A549 (cell line): ENCODE measurements at regions not wholly inside any gene's neighbourhood (a gene's known extent, or its start where the extent isn't known, plus 50 kb on each side); places are given as distances from the start of the nearest gene placed in this dataset.
"Not testable (repeated sequence)": the region's sequence is repeated elsewhere in the genome, so short reads cannot be mapped to it uniquely, and the experiment has no call there.

Source experiments
- ATAC-seq, 2 experiments: fragments of 200-7000 bp in 1 of 2; fragments of >200 bp in 1 of 2; cut with Nextera tagmentation in 1 of 2; cut with Tn5 transposase in 1 of 2; 3 replicates each; pipeline versions ENCODE4 v1.8.0 to v1.9.1; 2018 to 2020; ENCODE audit warnings: mild to moderate bottlenecking in 1 of 2, moderate library complexity in 1 of 2
- CTCF ChIA-PET: fragments of 300-600 bp; sonication (Branson Sonifier 250); formaldehyde crosslinking; extraction: SDS; loops from one replicate; lab custom pipeline; 2021; ENCODE audit warnings: antibody characterized with exemption, inconsistent platforms; lab: Yijun Ruan, JAX
- POLR2A ChIA-PET: fragments of 350-600 bp; formaldehyde crosslinking; extraction: SDS; loops from one replicate; lab custom pipeline; 2021; ENCODE audit warnings: antibody characterized with exemption, inconsistent platforms; lab: Yijun Ruan, JAX
- DNase-seq, 2 experiments: peaks; one replicate each; pipeline versions ENCODE4 v3.0.0 to v3.0.0-alpha.2; 2011 to 2016; ENCODE audit warnings: low read depth in 1 of 2, low spot score in 1 of 2
- FAIRE-seq: peaks from 2 replicates; lab custom pipeline; 2011; peaks lifted over from hg19 to GRCh38; lab: Jason Lieb, UNC
- H3K27ac ChIP-seq, 2 experiments: fragments of >200 bp; sonication (Bioruptor Twin); formaldehyde crosslinking; 3 replicates each; pipeline ENCODE4 v1.5.1; 2016 to 2017
- H3K4me1 ChIP-seq: fragments of >200 bp; sonication (Bioruptor Twin); formaldehyde crosslinking; 3 replicates; pipeline ENCODE4 v1.6.1; 2016
- H3K4me2 ChIP-seq: fragments of >200 bp; sonication (Bioruptor Twin); formaldehyde crosslinking; 3 replicates; pipeline ENCODE4 v1.6.1; 2016
- H3K4me3 ChIP-seq: fragments of >200 bp; sonication (Bioruptor Twin); formaldehyde crosslinking; 3 replicates; pipeline ENCODE4 v1.5.1; 2016
- H3K9me3 ChIP-seq: fragments of >200 bp; sonication (Bioruptor Twin); formaldehyde crosslinking; 3 replicates; pipeline ENCODE4 v1.6.1; 2016
- BCL3 ChIP-seq: fragments of >200 bp; sonication (Bioruptor Twin); formaldehyde crosslinking; IDR thresholded peaks from 3 replicates; pipeline ENCODE4 v1.6.1; 2016
- CHD2 ChIP-seq: fragments of 150-350 bp; IDR thresholded peaks from 2 replicates; pipeline ENCODE4 v1.6.1; 2014; ENCODE audit warnings: low read length; ENCODE audit not compliant: partially characterized antibody
- CTCF ChIP-seq: fragments of >200 bp; sonication (Bioruptor Twin); formaldehyde crosslinking; IDR thresholded peaks from 3 replicates; pipeline ENCODE4 v1.5.1; 2016
- EHF ChIP-seq: fragments of 250-450 bp; sonication (Bioruptor Pico); IDR thresholded peaks from 2 replicates; pipeline ENCODE4 v1.5.0; 2020; ENCODE audit warnings: mild to moderate bottlenecking
- EP300 ChIP-seq, 2 experiments: fragments of >200 bp; sonication (Bioruptor Twin); formaldehyde crosslinking; IDR thresholded peaks; 2 replicates in 1 of 2; 3 replicates in 1 of 2; pipeline ENCODE4 v1.6.1; 2016 to 2017
- FOSB ChIP-seq: fragments of 250-450 bp; sonication (Bioruptor Pico); IDR thresholded peaks from 2 replicates; pipeline ENCODE4 v1.5.0; 2020; ENCODE audit warnings: mild to moderate bottlenecking, moderate library complexity
- FOXS1 ChIP-seq: fragments of 250-450 bp; sonication (Bioruptor Pico); IDR thresholded peaks from 2 replicates; pipeline ENCODE4 v1.5.0; 2020; ENCODE audit warnings: mild to moderate bottlenecking, moderate library complexity
- GATA3 ChIP-seq: IDR thresholded peaks from 2 replicates; pipeline ENCODE4 v1.6.1; 2012; ENCODE audit warnings: borderline replicate concordance
- HDAC2 ChIP-seq: fragments of 200-600 bp; sonication (generic); IDR thresholded peaks from 2 replicates; pipeline ENCODE4 v1.6.1; 2016
- HEYL ChIP-seq: fragments of 250-450 bp; sonication (Bioruptor Pico); IDR thresholded peaks from 2 replicates; pipeline ENCODE4 v1.8.0; 2021; ENCODE audit warnings: mild to moderate bottlenecking, moderate library complexity
- HMGXB4 ChIP-seq: fragments of 250-450 bp; sonication (Bioruptor Pico); IDR thresholded peaks from 2 replicates; pipeline ENCODE4 v1.5.0; 2021; ENCODE audit warnings: mild to moderate bottlenecking, moderate library complexity, borderline replicate concordance
- HOXB5 ChIP-seq: fragments of 250-450 bp; sonication (Bioruptor Pico); IDR thresholded peaks from 2 replicates; pipeline ENCODE4 v1.5.0; 2020; ENCODE audit warnings: mild to moderate bottlenecking, moderate library complexity
- MAZ ChIP-seq: fragments of 150-350 bp; IDR thresholded peaks from 2 replicates; pipeline ENCODE4 v1.6.1; 2014; ENCODE audit warnings: antibody characterized with exemption, low read depth, low read length, borderline replicate concordance
- POLR2AphosphoS2 ChIP-seq: conservative IDR thresholded peaks from 2 replicates; pipeline ENCODE4 v1.6.1; 2012; ENCODE audit warnings: low read length, improper control_type of control experiment, inconsistent platforms
- RAD21 ChIP-seq, 2 experiments: fragments of >200 bp in 1 of 2; sonication (Bioruptor Twin) in 1 of 2; formaldehyde crosslinking in 1 of 2; IDR thresholded peaks in 1 of 2; conservative IDR thresholded peaks in 1 of 2; 2 replicates in 1 of 2; 3 replicates in 1 of 2; pipeline ENCODE4 v1.6.1; 2012 to 2018; ENCODE audit warnings: inconsistent platforms in 1 of 2
- REST ChIP-seq: fragments of 200-600 bp; sonication (generic); IDR thresholded peaks from 2 replicates; pipeline ENCODE4 v1.6.1; 2016; ENCODE audit warnings: antibody characterized with exemption, mild to moderate bottlenecking, moderate library complexity
- RFX5 ChIP-seq: fragments of 450-650 bp; IDR thresholded peaks from 2 replicates; pipeline ENCODE4 v1.7.1; 2014; ENCODE audit warnings: antibody characterized with exemption, mild to moderate bottlenecking, moderate library complexity
- SREBF2 ChIP-seq: fragments of 450-650 bp; IDR thresholded peaks from 2 replicates; pipeline ENCODE4 v1.6.1; 2014; ENCODE audit warnings: mild to moderate bottlenecking, moderate library complexity
- TP53 ChIP-seq: fragments of 250-450 bp; sonication (Bioruptor Pico); IDR thresholded peaks from 2 replicates; pipeline ENCODE4 v1.5.0; 2021; ENCODE audit warnings: mild to moderate bottlenecking, moderate library complexity
- ZFP36 ChIP-seq: fragments of 450-650 bp; IDR thresholded peaks from 2 replicates; pipeline ENCODE4 v1.6.1; 2014; ENCODE audit warnings: borderline replicate concordance; ENCODE audit not compliant: partially characterized antibody
- WGBS: methylation state at CpG from one replicate; pipeline ENCODE4 v1.1.6; 2017; ENCODE audit errors: missing lambda C conversion rate; 5-methylcytosine and 5-hydroxymethylcytosine counted together

- Histone ChIP-seq H3K4me1 (no peaks in the 10 kb centered on the region), H3K27ac (no peak overlapping the region), H3K4me3 (no peak overlapping the region), H3K4me2 (no peak overlapping the region), H3K9me3 (no peaks in the 10 kb centered on the region)
- ChIA-PET CTCF (no interaction called here), POLR2A (no interaction called here)
- no peak for DNase-seq
- no peak for ATAC-seq
- no peak for FAIRE-seq
- 56% methylated on average over 2 of the region's 2 CpGs for WGBS
- no peak for TF ChIP-seq TP53 (CRISPR knock-in tag)
- TF ChIP-seq FOXS1 (CRISPR knock-in tag) = no peak
- TF ChIP-seq SREBF2 = no peak
- TF ChIP-seq MAZ = no peak
These were observed 713.9 kb downstream of the COL12A1 start for GRCh38 chr6:74491844-74492374.

- H3K9me3 ChIP-seq, POLR2A ChIA-PET, H3K27ac ChIP-seq, H3K4me3 ChIP-seq, CTCF ChIA-PET, ATAC-seq, H3K4me2 ChIP-seq, DNase-seq, FAIRE-seq, H3K4me1 ChIP-seq: not testable (repeated sequence)
- 74% methylated on average over 6 of the region's 13 CpGs for WGBS
These were observed 717.1 kb downstream of the COL12A1 start for GRCh38 chr6:74488726-74489125.

GRCh38 chr6:74482180-74482579, 723.7 kb downstream of the COL12A1 start:
- ATAC-seq (no peak), FAIRE-seq (no peak), DNase-seq (no peak)
- Histone ChIP-seq H3K27ac (no peak overlapping the region), H3K9me3 (no peaks in the 10 kb centered on the region), H3K4me2 (no peak overlapping the region), H3K4me1 (no peaks in the 10 kb centered on the region), H3K4me3 (no peak overlapping the region)
- TF ChIP-seq HMGXB4 (CRISPR knock-in tag) (no peak), RAD21 (conservative IDR thresholded peaks at IDR 0.05 in 1 of 2, IDR thresholded peaks at IDR 0.05 in 1 of 2) (no peak), HEYL (no peak), POLR2AphosphoS2 (no peak), HOXB5 (no peak), HDAC2 (no peak), REST (no peak), RFX5 (no peak), EP300 (IDR thresholded peaks at IDR 0.05) (no peak)
- ChIA-PET POLR2A (no interaction called here), CTCF (no interaction called here)
- 89% methylated on average over 1 of the region's 1 CpG for WGBS

GRCh38 chr6:74480561-74480960, 725.3 kb downstream of the COL12A1 start:
- ChIA-PET POLR2A (no interaction called here), CTCF (interaction anchor here (1.0 kb wide), 1 partner anchor 728 kb away, joined by 3 read pairs; no protein-coding TSS in a partner anchor)
- Histone ChIP-seq H3K4me3 (no peak overlapping the region), H3K4me1 (no peaks in the 10 kb centered on the region), H3K4me2 (no peak overlapping the region), H3K27ac (no peak overlapping the region), H3K9me3 (no peaks in the 10 kb centered on the region)
- FAIRE-seq = no peak
- DNase-seq = no peak
- no peak for ATAC-seq
- no peak for TF ChIP-seq RAD21 (conservative IDR thresholded peaks at IDR 0.05 in 1 of 2, IDR thresholded peaks at IDR 0.05 in 1 of 2)
- TF ChIP-seq HDAC2 = no peak
- TF ChIP-seq CHD2 = no peak
- TF ChIP-seq GATA3 = no peak
- no peak for TF ChIP-seq POLR2AphosphoS2
- TF ChIP-seq FOXS1 (CRISPR knock-in tag) = no peak
- no peak for TF ChIP-seq FOSB (CRISPR knock-in tag)
- TF ChIP-seq ZFP36 = no peak
- no peak for TF ChIP-seq MAZ
- TF ChIP-seq EHF (CRISPR knock-in tag) = no peak
- TF ChIP-seq CTCF = no peak
- TF ChIP-seq BCL3 = no peak
- WGBS = 87% methylated on average over 2 of the region's 2 CpGs
